H1 (cell line): ENCODE measurements at regions not wholly inside any gene's neighbourhood (a gene's known extent, or its start where the extent isn't known, plus 50 kb on each side); places are given as distances from the start of the nearest gene placed in this dataset.

Experiments used
- CTCF ChIA-PET: fragments of 300-600 bp; sonication (Branson Sonifier 250); formaldehyde crosslinking; loops from one replicate; lab custom pipeline; 2021; ENCODE audit not compliant: partially characterized antibody; lab: Charles Lee
- POLR2A ChIA-PET: fragments of 300-600 bp; sonication (Branson Sonifier 250); formaldehyde crosslinking; loops from one replicate; lab custom pipeline; 2021; ENCODE audit warnings: inconsistent platforms; ENCODE audit not compliant: partially characterized antibody; lab: Charles Lee
- DNase-seq, 2 experiments: peaks; one replicate each; pipeline versions ENCODE4 v3.0.0 to v3.0.0-alpha.2; 2010 to 2022; ENCODE audit warnings: low spot score in 2 of 2, low read depth in 1 of 2, mixed read lengths in 1 of 2
- FAIRE-seq: peaks from 2 replicates; lab custom pipeline; 2011; peaks lifted over from hg19 to GRCh38; lab: Jason Lieb, UNC
- H2AFZ ChIP-seq: 2 replicates; pipeline ENCODE4 v1.8.1; 2012; ENCODE audit warnings: low read length, inconsistent platforms
- H2AK5ac ChIP-seq: 2 replicates; pipeline ENCODE4 v1.6.1; 2013; ENCODE audit warnings: low read depth, low read length
- H2BK120ac ChIP-seq: replicated peaks from 2 replicates; pipeline ENCODE3; 2013; ENCODE audit warnings: low read depth, low read length, inconsistent platforms
- H2BK12ac ChIP-seq: 2 replicates; pipeline ENCODE4 v1.6.1; 2013; ENCODE audit warnings: low read depth, low read length
- H2BK15ac ChIP-seq: 2 replicates; pipeline ENCODE4 v1.6.1; 2013; ENCODE audit warnings: low read length
- H2BK20ac ChIP-seq: 2 replicates; pipeline ENCODE4 v1.6.1; 2013; ENCODE audit warnings: low read length
- H2BK5ac ChIP-seq: 2 replicates; pipeline ENCODE4 v1.6.1; 2013; ENCODE audit warnings: low read depth, low read length
- H3K14ac ChIP-seq: 2 replicates; pipeline ENCODE4 v1.6.1; 2013; ENCODE audit warnings: inconsistent platforms; ENCODE audit not compliant: insufficient read length
- H3K18ac ChIP-seq: 2 replicates; pipeline ENCODE4 v1.6.1; 2013; ENCODE audit warnings: low read length; ENCODE audit errors: extremely low read depth
- H3K23ac ChIP-seq: 2 replicates; pipeline ENCODE4 v1.6.1; 2013; ENCODE audit warnings: inconsistent platforms; ENCODE audit not compliant: insufficient read length
- H3K23me2 ChIP-seq: 2 replicates; pipeline ENCODE4 v1.6.1; 2013; ENCODE audit warnings: low read depth, low read length
- H3K27ac ChIP-seq: 2 replicates; pipeline ENCODE4 v1.6.1; 2011; ENCODE audit warnings: low read depth, low read length, inconsistent platforms
- H3K27me3 ChIP-seq, 4 experiments: replicated peaks in 1 of 4; 1 replicate in 1 of 4; 2 replicates in 3 of 4; pipeline versions ENCODE4 v1.6.1 to v1.8.1; 2011 to 2013; ENCODE audit warnings: low read length in 3 of 4, mild to moderate bottlenecking in 3 of 4, inconsistent platforms in 2 of 4, mixed read lengths in 2 of 4, moderate library complexity in 1 of 4; ENCODE audit not compliant: control insufficient read depth in 3 of 4, insufficient read depth in 3 of 4; ENCODE audit errors: extremely low read depth in 1 of 4
- H3K36me3 ChIP-seq, 4 experiments: 2 replicates each; pipeline versions ENCODE4 v1.6.1 to v1.8.1; 2011 to 2013; ENCODE audit warnings: mild to moderate bottlenecking in 4 of 4, low read length in 3 of 4, moderate library complexity in 2 of 4, control low read depth in 1 of 4, inconsistent platforms in 1 of 4; ENCODE audit not compliant: insufficient read depth in 4 of 4, control insufficient read depth in 2 of 4
- H3K4ac ChIP-seq: replicated peaks from 2 replicates; pipeline ENCODE3; 2013; ENCODE audit warnings: low read length, low read depth, mixed read lengths, inconsistent platforms; ENCODE audit not compliant: insufficient read length
- H3K4me1 ChIP-seq, 4 experiments: replicated peaks in 1 of 4; 1 replicate in 1 of 4; 2 replicates in 3 of 4; pipeline versions ENCODE4 v1.6.1 to v1.8.1; 2011 to 2013; ENCODE audit warnings: low read length in 3 of 4, inconsistent platforms in 2 of 4, mixed read lengths in 1 of 4; ENCODE audit not compliant: insufficient read depth in 4 of 4, control insufficient read depth in 3 of 4
- H3K4me2 ChIP-seq, 2 experiments: 2 replicates each; pipeline versions ENCODE4 v1.6.1 to v1.8.1; 2011 to 2013; ENCODE audit warnings: low read depth in 2 of 2, low read length in 2 of 2, control low read depth in 1 of 2, inconsistent platforms in 1 of 2, mild to moderate bottlenecking in 1 of 2; ENCODE audit not compliant: insufficient read depth in 1 of 2
- H3K4me3 ChIP-seq, 4 experiments: fragments of 200-600, 300-600 bp in 1 of 4; sonication (generic), shearing (Covaris generic), sonication (Bioruptor Twin) in 1 of 4; 2 replicates each; pipeline versions ENCODE4 v1.5.1 to v1.8.1; 2011 to 2016; ENCODE audit warnings: low read length in 4 of 4, low read depth in 3 of 4, control low read depth in 2 of 4, inconsistent platforms in 2 of 4, mild to moderate bottlenecking in 2 of 4, mixed read lengths in 1 of 4, moderate library complexity in 1 of 4; ENCODE audit not compliant: insufficient read depth in 2 of 4; ENCODE audit errors: extremely low read depth in 1 of 4
- H3K56ac ChIP-seq: replicated peaks from 2 replicates; pipeline ENCODE3; 2013; ENCODE audit warnings: low read depth, mild to moderate bottlenecking, mixed read lengths, low read length, inconsistent platforms; ENCODE audit not compliant: insufficient read length
- H3K79me1 ChIP-seq: 2 replicates; pipeline ENCODE4 v1.6.1; 2013; ENCODE audit warnings: low read depth, low read length, control low read depth
- H3K79me2 ChIP-seq, 2 experiments: 2 replicates each; pipeline versions ENCODE4 v1.6.1 to v1.8.1; 2012 to 2013; ENCODE audit warnings: low read length in 2 of 2, mild to moderate bottlenecking in 2 of 2, inconsistent platforms in 1 of 2; ENCODE audit not compliant: insufficient read depth in 2 of 2, control insufficient read depth in 1 of 2
- H3K9ac ChIP-seq, 4 experiments: replicated peaks in 1 of 4; 1 replicate in 1 of 4; 2 replicates in 3 of 4; pipeline versions ENCODE4 v1.6.1 to v1.8.1; 2011 to 2013; ENCODE audit warnings: low read depth in 3 of 4, low read length in 3 of 4, control low read depth in 2 of 4, mild to moderate bottlenecking in 2 of 4, moderate library complexity in 2 of 4, inconsistent platforms in 1 of 4; ENCODE audit errors: extremely low read depth in 1 of 4
- H3K9me3 ChIP-seq, 2 experiments: 2 replicates each; pipeline versions ENCODE4 v1.6.1 to v1.8.1; 2012 to 2013; ENCODE audit warnings: mild to moderate bottlenecking in 2 of 2, moderate library complexity in 2 of 2, control low read depth in 1 of 2, inconsistent platforms in 1 of 2, low read depth in 1 of 2, low read length in 1 of 2, mixed read lengths in 1 of 2; ENCODE audit not compliant: insufficient read depth in 2 of 2
- H4K20me1 ChIP-seq, 2 experiments: replicated peaks in 1 of 2; 2 replicates each; pipeline versions ENCODE3 to v1.8.1; 2011 to 2013; ENCODE audit warnings: inconsistent platforms in 2 of 2, low read length in 2 of 2, mild to moderate bottlenecking in 1 of 2; ENCODE audit not compliant: insufficient read depth in 2 of 2, control insufficient read depth in 1 of 2
- H4K5ac ChIP-seq: 2 replicates; pipeline ENCODE4 v1.6.1; 2013; ENCODE audit warnings: low read length, low read depth, mixed read lengths, inconsistent platforms; ENCODE audit not compliant: insufficient read length
- H4K8ac ChIP-seq: 2 replicates; pipeline ENCODE4 v1.8.0; 2013; ENCODE audit warnings: mild to moderate bottlenecking, moderate library complexity, low read length, inconsistent platforms; ENCODE audit not compliant: insufficient read depth; ENCODE audit errors: extremely low read depth
- H4K91ac ChIP-seq: replicated peaks from 2 replicates; pipeline ENCODE3; 2013; ENCODE audit warnings: low read length, mixed read lengths, inconsistent platforms; ENCODE audit not compliant: insufficient read length
- BCL11A ChIP-seq, 2 experiments: IDR thresholded peaks; one replicate each; pipeline ENCODE4 v1.6.1; 2011; ENCODE audit warnings: low read depth in 2 of 2, low read length in 2 of 2, mild to moderate bottlenecking in 2 of 2
- E2F6 ChIP-seq: IDR thresholded peaks from 2 replicates; pipeline ENCODE4 v1.6.1; 2012; ENCODE audit warnings: inconsistent platforms
- EP300 ChIP-seq, 2 experiments: IDR thresholded peaks; 1 replicate in 1 of 2; 2 replicates in 1 of 2; pipeline ENCODE4 v1.6.1; 2011 to 2012; ENCODE audit warnings: low read depth in 2 of 2, low read length in 2 of 2, mild to moderate bottlenecking in 2 of 2, borderline replicate concordance in 1 of 2, inconsistent platforms in 1 of 2, moderate library complexity in 1 of 2
- EZH2 ChIP-seq: fragments of 200-600 bp; sonication (generic); IDR thresholded peaks from 2 replicates; pipeline ENCODE4 v1.7.1; 2012; ENCODE audit warnings: low read depth, mild to moderate bottlenecking, moderate library complexity, low read length, inconsistent platforms; ENCODE audit not compliant: severe bottlenecking
- GTF2F1 ChIP-seq: IDR thresholded peaks from 2 replicates; pipeline ENCODE4 v1.6.1; 2012; ENCODE audit warnings: low read depth, low read length, improper control_type of control experiment, borderline replicate concordance
- JUND ChIP-seq: IDR thresholded peaks from 2 replicates; pipeline ENCODE4 v1.6.1; 2011; ENCODE audit warnings: mild to moderate bottlenecking, improper control_type of control experiment, low read length
- MAFK ChIP-seq: IDR thresholded peaks from 2 replicates; pipeline ENCODE4 v1.6.1; 2012; ENCODE audit warnings: low read depth, mild to moderate bottlenecking, improper control_type of control experiment, low read length
- NANOG ChIP-seq: IDR thresholded peaks from 2 replicates; pipeline ENCODE4 v1.6.1; 2011; ENCODE audit warnings: low read length, low read depth, mild to moderate bottlenecking, inconsistent platforms; ENCODE audit not compliant: insufficient read depth, poor library complexity, severe bottlenecking
- NRF1 ChIP-seq: IDR thresholded peaks from 2 replicates; pipeline ENCODE4 v1.6.1; 2011; ENCODE audit warnings: mild to moderate bottlenecking, low read depth, low read length, improper control_type of control experiment
- RFX5 ChIP-seq: IDR thresholded peaks from 2 replicates; pipeline ENCODE4 v1.6.1; 2011; ENCODE audit warnings: low read depth, low read length, improper control_type of control experiment, borderline replicate concordance
- SP2 ChIP-seq: IDR thresholded peaks from 2 replicates; pipeline ENCODE4 v1.6.1; 2012; ENCODE audit warnings: mild to moderate bottlenecking, low read length, inconsistent platforms
- TEAD4 ChIP-seq: IDR thresholded peaks from 2 replicates; pipeline ENCODE4 v1.6.1; 2012; ENCODE audit warnings: low read depth, low read length, inconsistent platforms, mixed read lengths
- YY1 ChIP-seq: IDR thresholded peaks from 2 replicates; pipeline ENCODE4 v1.6.1; 2011; ENCODE audit warnings: low read depth, mild to moderate bottlenecking, low read length
- WGBS, 2 experiments: shearing (Covaris generic) in 1 of 2; methylation state at CpG; one replicate each; pipeline versions ENCODE4 v1.1.6 to v1.1.7; 2013 to 2015; ENCODE audit warnings: low lambda C conversion rate in 2 of 2, mixed read lengths in 2 of 2, inconsistent platforms in 1 of 2, low coverage in 1 of 2, missing lambda C conversion rate in 1 of 2; ENCODE audit not compliant: insufficient replicate concordance in 2 of 2, insufficient coverage in 1 of 2, insufficient read length in 1 of 2; ENCODE audit errors: extremely low coverage in 1 of 2, missing lambda C conversion rate in 1 of 2; 5-methylcytosine and 5-hydroxymethylcytosine counted together

- Histone ChIP-seq H3K4ac (no peak overlapping the region), H2AK5ac (no peak overlapping the region)
- 82% methylated on average over 4 of the region's 4 CpGs; no CpG with 5 or more reads in 1 of the 2 experiments for WGBS, 2 experiments
- TF ChIP-seq EP300 (IDR thresholded peaks at IDR 0.05; ENCODE audit: borderline replicate concordance in 1 of 2, low read depth in 2 of 2, low read length in 2 of 2), result no peak
- no peak for TF ChIP-seq MAFK
- no peak for TF ChIP-seq RFX5
- TF ChIP-seq TEAD4, result no peak
- no peak for TF ChIP-seq JUND
- no peak for TF ChIP-seq SP2
- no peak for TF ChIP-seq NRF1
- TF ChIP-seq GTF2F1, result no peak
- no peak for TF ChIP-seq E2F6
- TF ChIP-seq EZH2, result no peak
- TF ChIP-seq BCL11A (IDR thresholded peaks at IDR 0.05; ENCODE audit: low read depth in 2 of 2, low read length in 2 of 2), result no peak
- TF ChIP-seq YY1, result no peak
- TF ChIP-seq NANOG, result no peak
Observed at GRCh38 chr6:50978380-50979170, 159.9 kb downstream of the TFAP2B start.

More at GRCh38 chr6:50978380-50979170, 159.9 kb downstream of the TFAP2B start:
- H2AFZ ChIP-seq, result no peak overlapping the region
- H4K5ac ChIP-seq, result no peak overlapping the region
- no peak overlapping the region for H3K4me2 ChIP-seq
- no peak overlapping the region for H2BK20ac ChIP-seq
- no peak overlapping the region for H3K4me3 ChIP-seq
- H3K79me1 ChIP-seq, result no peaks in the 10 kb centered on the region
- no peak overlapping the region for H4K91ac ChIP-seq
- no peak overlapping the region for H3K56ac ChIP-seq
- H3K23me2 ChIP-seq, result no peaks in the 10 kb centered on the region
- H2BK15ac ChIP-seq, result no peak overlapping the region
- POLR2A ChIA-PET, result no interaction called here
- no peaks in the 10 kb centered on the region for H4K20me1 ChIP-seq
- no peak overlapping the region for H3K14ac ChIP-seq
- CTCF ChIA-PET, result interaction anchor here (1.5 kb wide), 1 partner anchor 475 kb away, joined by 3 read pairs; no protein-coding TSS in a partner anchor
- no peak overlapping the region for H4K8ac ChIP-seq
- no peak overlapping the region for H2BK120ac ChIP-seq
- no peak overlapping the region for H3K23ac ChIP-seq
- no peaks in the 10 kb centered on the region for H3K79me2 ChIP-seq
- no peaks in the 10 kb centered on the region for H3K27me3 ChIP-seq
- H3K4me1 ChIP-seq, result peaks cover 0 to 3% (median 1%) of the 10 kb centered on the region in 4 experiments; a peak in 2 of 7 replicates
- H3K36me3 ChIP-seq, result no peaks in the 10 kb centered on the region
- no peak for DNase-seq
- H3K18ac ChIP-seq, result no peak overlapping the region
- no peak for FAIRE-seq
- H2BK12ac ChIP-seq, result no peak overlapping the region
- H3K27ac ChIP-seq, result no peak overlapping the region
- H3K9ac ChIP-seq, result no peak overlapping the region
- no peaks in the 10 kb centered on the region for H3K9me3 ChIP-seq
- no peak overlapping the region for H2BK5ac ChIP-seq
